ENCODE measurements at regions not wholly inside any gene's neighbourhood (a gene's known extent, or its start where the extent isn't known, plus 50 kb on each side); places are given as distances from the start of the nearest gene placed in this dataset.

DNA sequence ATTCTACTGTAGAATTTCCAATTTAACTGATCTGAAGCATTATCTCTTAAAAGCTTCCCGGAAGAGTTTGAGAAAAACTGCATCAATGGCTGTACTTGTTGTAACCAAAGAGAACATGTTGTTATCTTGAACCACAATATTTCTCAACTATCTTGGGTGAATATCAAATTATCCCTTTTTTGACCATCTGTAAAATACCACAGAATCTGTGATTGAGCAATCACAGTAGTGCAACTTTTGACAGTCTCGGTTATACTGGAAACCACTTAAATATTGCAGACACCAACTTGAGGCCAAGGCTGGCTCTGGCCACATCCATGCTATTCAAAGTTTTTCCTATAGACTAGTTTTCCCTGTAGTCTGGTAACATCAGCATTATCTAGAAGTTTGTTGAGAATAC, 842.8 kb upstream of the EPHA6 start:
- Histone ChIP-seq H2AFZ (ENCODE audit: low read depth, low read length) (no peak overlapping the region), H3K9ac (ENCODE audit: low read depth, low read length) (no peak overlapping the region), H3K27me3 (ENCODE audit: insufficient read depth, low read length, poor library complexity) (no peaks in the 10 kb centered on the region), H3K79me2 (ENCODE audit: insufficient read depth, low read length) (no peaks in the 10 kb centered on the region), H3K4me3 (ENCODE audit: low read depth in 1 of 2, low read length in 2 of 2) (no peak overlapping the region), H3K4me2 (ENCODE audit: insufficient read depth, low read length) (no peak overlapping the region), H3K27ac (ENCODE audit: low read length) (no peak overlapping the region), H4K20me1 (ENCODE audit: insufficient read depth, low read length) (no peaks in the 10 kb centered on the region), H3K4me1 (ENCODE audit: insufficient read depth, low read length) (no peaks in the 10 kb centered on the region), H3K36me3 (ENCODE audit: insufficient read depth, low read length) (no peaks in the 10 kb centered on the region), H3K9me3 (ENCODE audit: insufficient read depth, low read length, severe bottlenecking) (no peaks in the 10 kb centered on the region)
- no peak for ATAC-seq (ENCODE audit: insufficient read depth, low read depth)
- DNase-seq, result no peak
- TF ChIP-seq, protein P1, sequence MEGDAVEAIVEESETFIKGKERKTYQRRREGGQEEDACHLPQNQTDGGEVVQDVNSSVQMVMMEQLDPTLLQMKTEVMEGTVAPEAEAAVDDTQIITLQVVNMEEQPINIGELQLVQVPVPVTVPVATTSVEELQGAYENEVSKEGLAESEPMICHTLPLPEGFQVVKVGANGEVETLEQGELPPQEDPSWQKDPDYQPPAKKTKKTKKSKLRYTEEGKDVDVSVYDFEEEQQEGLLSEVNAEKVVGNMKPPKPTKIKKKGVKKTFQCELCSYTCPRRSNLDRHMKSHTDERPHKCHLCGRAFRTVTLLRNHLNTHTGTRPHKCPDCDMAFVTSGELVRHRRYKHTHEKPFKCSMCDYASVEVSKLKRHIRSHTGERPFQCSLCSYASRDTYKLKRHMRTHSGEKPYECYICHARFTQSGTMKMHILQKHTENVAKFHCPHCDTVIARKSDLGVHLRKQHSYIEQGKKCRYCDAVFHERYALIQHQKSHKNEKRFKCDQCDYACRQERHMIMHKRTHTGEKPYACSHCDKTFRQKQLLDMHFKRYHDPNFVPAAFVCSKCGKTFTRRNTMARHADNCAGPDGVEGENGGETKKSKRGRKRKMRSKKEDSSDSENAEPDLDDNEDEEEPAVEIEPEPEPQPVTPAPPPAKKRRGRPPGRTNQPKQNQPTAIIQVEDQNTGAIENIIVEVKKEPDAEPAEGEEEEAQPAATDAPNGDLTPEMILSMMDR (IDR thresholded peaks at IDR 0.05; ENCODE audit: borderline replicate concordance, extremely low read depth, low read length, poor library complexity, severe bottlenecking), result no peak
- no peak for TF ChIP-seq EZH2 (IDR thresholded peaks at IDR 0.05; ENCODE audit: borderline replicate concordance, low read depth, low read length, severe bottlenecking)

DNA sequence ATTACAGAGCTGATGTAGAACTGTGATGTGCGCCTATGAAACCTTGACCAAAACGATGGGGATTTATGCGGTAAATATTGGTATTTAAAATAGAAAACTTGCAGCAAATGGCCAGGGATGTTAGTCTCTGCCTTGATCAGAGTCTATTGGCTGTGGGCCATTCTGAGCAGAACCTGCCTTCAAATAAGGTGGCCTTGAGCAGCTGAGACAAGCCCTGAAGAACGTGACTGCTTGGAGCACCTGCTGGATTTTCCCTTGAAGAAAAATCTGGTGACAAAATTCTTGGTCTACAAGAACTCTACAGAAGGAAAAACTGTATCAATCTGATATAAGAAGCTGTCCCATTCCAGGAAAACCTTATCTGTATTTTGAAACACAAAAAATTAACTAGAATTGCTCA, 820.1 kb upstream of the EPHA6 start:
- ATAC-seq (ENCODE audit: insufficient read depth, low read depth) (no peak), DNase-seq (no peak)
- no peaks in the 10 kb centered on the region for H3K27me3 ChIP-seq (ENCODE audit: insufficient read depth, low read length, poor library complexity)
- H3K9me3 ChIP-seq (ENCODE audit: insufficient read depth, low read length, severe bottlenecking), result no peaks in the 10 kb centered on the region
- H2AFZ ChIP-seq (ENCODE audit: low read depth, low read length), result no peak overlapping the region
- H3K27ac ChIP-seq (ENCODE audit: low read length), result no peak overlapping the region
- H3K9ac ChIP-seq (ENCODE audit: low read depth, low read length), result no peak overlapping the region
- H3K79me2 ChIP-seq (ENCODE audit: insufficient read depth, low read length), result no peaks in the 10 kb centered on the region
- TF ChIP-seq, protein P1 (IDR thresholded peaks at IDR 0.05; ENCODE audit: borderline replicate concordance, extremely low read depth, low read length, poor library complexity, severe bottlenecking), result no peak
- no peak for TF ChIP-seq EZH2 (IDR thresholded peaks at IDR 0.05; ENCODE audit: borderline replicate concordance, low read depth, low read length, severe bottlenecking)
- no peak overlapping the region for H3K4me2 ChIP-seq (ENCODE audit: insufficient read depth, low read length)
- no peaks in the 10 kb centered on the region for H3K4me1 ChIP-seq (ENCODE audit: insufficient read depth, low read length)
- no peaks in the 10 kb centered on the region for H3K36me3 ChIP-seq (ENCODE audit: insufficient read depth, low read length)
- H3K4me3 ChIP-seq (ENCODE audit: low read depth in 1 of 2, low read length in 2 of 2), result no peak overlapping the region
- H4K20me1 ChIP-seq (ENCODE audit: insufficient read depth, low read length), result no peaks in the 10 kb centered on the region

DNA sequence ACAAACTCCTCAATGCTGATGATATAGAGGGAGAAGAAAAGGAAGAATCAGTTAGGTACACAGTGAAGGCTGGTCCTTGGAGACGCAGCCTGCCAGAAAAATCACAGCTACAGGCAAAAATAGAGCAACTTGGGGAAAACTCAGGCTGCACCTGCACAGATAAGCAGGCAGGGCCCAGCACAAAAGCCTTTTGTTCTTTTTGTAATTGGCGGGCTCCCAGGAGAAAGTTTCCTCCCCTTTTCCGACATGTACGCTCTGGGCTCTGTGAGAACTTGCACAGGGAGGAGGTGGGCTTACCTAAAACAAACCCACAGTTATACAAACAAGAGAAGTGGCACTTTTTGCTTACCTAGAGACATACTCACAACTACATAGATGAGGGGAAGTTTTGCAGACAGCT, 813.4 kb upstream of the EPHA6 start:
- Histone ChIP-seq H3K79me2 (ENCODE audit: insufficient read depth, low read length) (no peaks in the 10 kb centered on the region), H4K20me1 (ENCODE audit: insufficient read depth, low read length) (no peaks in the 10 kb centered on the region), H3K9me3 (ENCODE audit: insufficient read depth, low read length, severe bottlenecking) (no peaks in the 10 kb centered on the region), H3K27me3 (ENCODE audit: insufficient read depth, low read length, poor library complexity) (no peaks in the 10 kb centered on the region), H2AFZ (ENCODE audit: low read depth, low read length) (no peak overlapping the region), H3K4me1 (ENCODE audit: insufficient read depth, low read length) (no peaks in the 10 kb centered on the region), H3K4me2 (ENCODE audit: insufficient read depth, low read length) (no peak overlapping the region), H3K9ac (ENCODE audit: low read depth, low read length) (no peak overlapping the region), H3K27ac (ENCODE audit: low read length) (no peak overlapping the region), H3K4me3 (ENCODE audit: low read depth in 1 of 2, low read length in 2 of 2) (no peak overlapping the region), H3K36me3 (ENCODE audit: insufficient read depth, low read length) (no peaks in the 10 kb centered on the region)
- TF ChIP-seq, protein P1 (IDR thresholded peaks at IDR 0.05; ENCODE audit: borderline replicate concordance, extremely low read depth, low read length, poor library complexity, severe bottlenecking), result no peak
- TF ChIP-seq EZH2 (IDR thresholded peaks at IDR 0.05; ENCODE audit: borderline replicate concordance, low read depth, low read length, severe bottlenecking), result no peak
- DNase-seq, result no peak
- no peak for ATAC-seq (ENCODE audit: insufficient read depth, low read depth)

DNA sequence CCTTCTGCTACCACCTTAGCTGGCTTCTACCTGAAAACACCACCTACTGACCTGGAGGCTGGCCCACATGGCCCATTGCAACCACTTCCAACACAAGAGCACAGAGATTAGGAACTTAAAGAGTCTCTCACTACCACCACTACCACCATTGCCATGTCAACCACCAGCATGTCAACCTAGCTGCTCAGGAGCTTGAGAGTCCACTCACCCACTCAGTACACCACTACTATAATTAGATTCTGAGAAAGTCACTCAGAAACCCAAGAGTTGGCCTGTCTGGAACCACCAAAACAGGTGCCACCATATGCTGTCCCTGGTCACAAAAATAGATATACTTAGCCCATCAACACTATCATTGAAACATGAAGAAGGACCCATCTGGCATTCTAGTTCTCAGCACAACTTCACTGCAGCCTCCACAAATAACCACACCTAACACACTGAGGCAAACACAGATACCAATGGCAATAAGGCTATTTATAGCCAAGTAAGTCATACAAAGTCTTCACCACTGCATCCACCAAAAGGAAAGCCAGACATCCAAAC, 806.7 kb upstream of the EPHA6 start:
- ATAC-seq (ENCODE audit: insufficient read depth, low read depth), result no peak
- no peaks in the 10 kb centered on the region for H3K4me1 ChIP-seq (ENCODE audit: insufficient read depth, low read length)

More for the DNA sequence above, 806.7 kb upstream of the EPHA6 start:
- Histone ChIP-seq H3K36me3 (ENCODE audit: insufficient read depth, low read length) (no peaks in the 10 kb centered on the region), H3K9ac (ENCODE audit: low read depth, low read length) (no peak overlapping the region), H3K27me3 (ENCODE audit: insufficient read depth, low read length, poor library complexity) (no peaks in the 10 kb centered on the region), H3K4me3 (ENCODE audit: low read depth in 1 of 2, low read length in 2 of 2) (no peak overlapping the region), H3K27ac (ENCODE audit: low read length) (no peak overlapping the region), H4K20me1 (ENCODE audit: insufficient read depth, low read length) (no peaks in the 10 kb centered on the region), H3K9me3 (ENCODE audit: insufficient read depth, low read length, severe bottlenecking) (no peaks in the 10 kb centered on the region), H3K79me2 (ENCODE audit: insufficient read depth, low read length) (no peaks in the 10 kb centered on the region), H2AFZ (ENCODE audit: low read depth, low read length) (no peak overlapping the region), H3K4me2 (ENCODE audit: insufficient read depth, low read length) (no peak overlapping the region)
- no peak for TF ChIP-seq EZH2 (IDR thresholded peaks at IDR 0.05; ENCODE audit: borderline replicate concordance, low read depth, low read length, severe bottlenecking)
- TF ChIP-seq, protein P1 (IDR thresholded peaks at IDR 0.05; ENCODE audit: borderline replicate concordance, extremely low read depth, low read length, poor library complexity, severe bottlenecking), result no peak
- no peak for DNase-seq

All from DND-41 (cell line).